Activated T-cell treated with anti-CD3 and anti-CD28 coated beads, Interleukin-2, amount 50 U/mL, for 72 hours (primary cell): ENCODE measurements at regions not wholly inside any gene's neighbourhood (a gene's known extent, or its start where the extent isn't known, plus 50 kb on each side); places are given as distances from the start of the nearest gene placed in this dataset.

Experiments
- ATAC-seq, 2 donors: fragments of 150-1000 bp; cut with Tn5 transposase; replicated peaks in 1 of 2; 2 replicates each; pipeline ENCODE4 v1.10.0; 2021; ENCODE audit warnings: moderate library complexity in 2 of 2, mild to moderate bottlenecking in 1 of 2
- DNase-seq, 2 donors: peaks; one replicate each; pipeline ENCODE4 v3.0.0; 2021 to 2022; ENCODE audit warnings: mixed read lengths in 1 of 2
- H3K27ac Mint-ChIP-seq: one replicate; pipeline ENCODE4 v1.8.0; 2022; ENCODE audit warnings: mild to moderate bottlenecking, moderate library complexity, mixed read lengths
- H3K27me3 Mint-ChIP-seq: one replicate; pipeline ENCODE4 v1.8.0; 2022; ENCODE audit warnings: low read depth, mixed read lengths
- H3K36me3 Mint-ChIP-seq, 2 donors: one replicate each; pipeline ENCODE4 v1.8.0; 2022; ENCODE audit warnings: mixed read lengths in 2 of 2, mild to moderate bottlenecking in 1 of 2; ENCODE audit not compliant: insufficient read depth in 2 of 2
- H3K4me1 Mint-ChIP-seq: one replicate; pipeline ENCODE4 v1.8.0; 2022; ENCODE audit warnings: low read depth, mixed read lengths
- H3K4me3 Mint-ChIP-seq, 2 donors: one replicate each; pipeline ENCODE4 v1.8.0; 2022; ENCODE audit warnings: mild to moderate bottlenecking in 2 of 2, mixed read lengths in 2 of 2, moderate library complexity in 2 of 2
- H3K9me3 Mint-ChIP-seq, 2 donors: one replicate each; pipeline ENCODE4 v1.8.0; 2022; ENCODE audit warnings: mixed read lengths in 2 of 2

DNA sequence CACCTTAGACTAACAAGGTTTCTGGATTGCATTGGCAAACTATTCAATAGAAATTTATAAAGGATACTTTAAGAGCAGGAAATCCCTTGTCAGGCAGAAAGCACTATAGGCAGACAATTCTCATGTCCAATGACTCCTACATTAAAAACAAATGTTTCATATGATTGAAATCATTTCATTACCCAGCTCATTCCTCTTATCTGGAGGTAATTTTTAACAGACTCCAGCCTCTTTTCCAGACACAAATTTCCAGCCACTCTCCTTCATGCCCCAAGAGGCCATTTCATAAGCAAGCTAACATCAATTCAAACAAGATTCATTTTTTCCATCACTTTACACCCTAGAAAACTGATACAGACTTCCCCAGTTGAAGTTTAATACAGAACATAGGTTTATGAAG lies 495.1 kb upstream of the FRG1 start:
- ATAC-seq: no peak
- Mint-ChIP-seq H3K4me1 (no peaks in the 10 kb centered on the region), H3K4me3 (no peak overlapping the region), H3K9me3 (peaks cover 9% of the 10 kb centered on the region in 2 donors), H3K36me3 (no peaks in the 10 kb centered on the region), H3K27ac (no peak overlapping the region), H3K27me3 (no peaks in the 10 kb centered on the region)
- no peak for DNase-seq

GRCh38 chr4:189463734-189464133 lies 476.9 kb upstream of the FRG1 start:
- H3K9me3 Mint-ChIP-seq: peaks cover 13 to 15% of the 10 kb centered on the region in 2 donors
- ATAC-seq (no peak), DNase-seq (no peak)
- no peaks in the 10 kb centered on the region for H3K27me3 Mint-ChIP-seq
- no peak overlapping the region for H3K4me3 Mint-ChIP-seq
- H3K36me3 Mint-ChIP-seq: peaks cover 4 to 6% of the 10 kb centered on the region in 2 donors
- H3K4me1 Mint-ChIP-seq: no peaks in the 10 kb centered on the region
- H3K27ac Mint-ChIP-seq: no peak overlapping the region

- H3K4me3 Mint-ChIP-seq: no peak overlapping the region
- peaks cover 1 to 4% of the 10 kb centered on the region in 2 donors for H3K36me3 Mint-ChIP-seq
- ATAC-seq (no peak), DNase-seq (no peak)
- no peaks in the 10 kb centered on the region for H3K27me3 Mint-ChIP-seq
- no peak overlapping the region for H3K27ac Mint-ChIP-seq
- no peaks in the 10 kb centered on the region for H3K4me1 Mint-ChIP-seq
- H3K9me3 Mint-ChIP-seq: peaks cover 4 to 13% of the 10 kb centered on the region in 2 donors
These were observed 446.3 kb upstream of the FRG1 start for GRCh38 chr4:189494407-189494806.

DNA sequence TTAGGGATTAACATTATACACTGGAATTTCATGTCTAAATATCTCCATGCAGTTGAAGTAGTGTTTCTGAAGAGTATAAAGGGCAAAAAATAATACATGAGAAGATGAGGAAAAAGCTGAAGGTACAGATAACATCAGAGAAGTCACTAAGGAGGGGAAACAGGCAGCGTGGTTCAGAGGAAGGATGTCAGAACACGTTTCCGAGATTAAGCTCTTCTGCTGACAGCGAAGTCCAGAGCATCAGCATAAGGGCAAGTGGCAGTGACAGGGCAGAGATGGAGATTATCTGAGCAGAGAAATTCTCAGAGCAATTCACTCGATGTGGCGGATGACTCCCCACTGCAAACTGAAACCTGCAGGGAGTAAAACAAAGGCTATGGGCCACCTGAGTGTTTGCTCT lies 443.2 kb upstream of the FRG1 start:
- DNase-seq (no peak), ATAC-seq (no peak)
- H3K27me3 Mint-ChIP-seq: no peaks in the 10 kb centered on the region
- no peaks in the 10 kb centered on the region for H3K4me1 Mint-ChIP-seq
- peaks cover 4 to 13% of the 10 kb centered on the region in 2 donors for H3K9me3 Mint-ChIP-seq
- H3K27ac Mint-ChIP-seq: no peak overlapping the region
- H3K36me3 Mint-ChIP-seq: peaks cover 0 to under 1% of the 10 kb centered on the region in 2 donors
- no peak overlapping the region for H3K4me3 Mint-ChIP-seq

DNA sequence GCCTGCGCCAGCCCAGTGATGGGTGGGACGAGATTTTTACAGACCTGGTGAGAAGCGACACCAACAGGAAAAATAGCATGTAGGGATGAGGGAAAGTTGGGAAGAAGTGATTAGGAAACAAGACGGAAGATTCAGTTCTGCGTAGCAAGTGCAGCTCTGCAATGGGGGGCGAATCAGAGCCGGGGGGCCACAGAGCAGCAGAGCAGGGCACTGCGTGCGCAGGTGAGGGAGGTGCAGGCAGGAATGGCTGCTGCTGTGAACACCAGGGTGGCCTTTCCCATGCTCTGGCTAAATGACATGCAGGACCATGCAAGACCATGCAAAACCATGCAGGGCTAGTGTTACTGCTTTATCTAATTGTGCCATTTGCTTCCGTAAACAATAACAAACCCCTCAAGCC lies 442.7 kb upstream of the FRG1 start:
- Mint-ChIP-seq H3K27me3 (no peaks in the 10 kb centered on the region), H3K4me3 (no peak overlapping the region), H3K36me3 (no peaks in the 10 kb centered on the region), H3K4me1 (no peaks in the 10 kb centered on the region), H3K9me3 (peaks cover 4 to 8% of the 10 kb centered on the region in 2 donors), H3K27ac (no peak overlapping the region)
- DNase-seq: no peak
- no peak for ATAC-seq

DNA sequence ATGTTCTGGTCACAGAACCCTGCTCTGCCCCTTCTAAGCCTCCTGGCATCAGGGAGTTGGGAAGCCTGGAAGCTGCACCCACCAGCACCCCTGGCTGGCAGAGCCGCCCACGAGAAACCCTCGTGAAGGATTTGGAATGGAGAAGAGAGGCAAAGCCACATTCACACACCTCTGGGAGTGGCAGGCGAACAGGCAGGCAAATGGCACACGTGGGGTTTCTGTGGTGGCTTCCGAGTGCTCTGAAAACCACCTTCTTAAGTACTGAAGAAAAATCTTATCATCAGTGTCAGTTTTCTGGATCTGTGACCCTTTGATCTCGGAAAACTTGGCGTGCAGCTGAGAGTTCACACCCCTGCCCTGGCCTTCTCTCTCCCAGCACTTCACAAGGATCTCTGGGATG lies 442.2 kb upstream of the FRG1 start:
- H3K36me3 Mint-ChIP-seq: no peaks in the 10 kb centered on the region
- H3K27ac Mint-ChIP-seq: no peak overlapping the region
- ATAC-seq: no peak
- DNase-seq: no peak
- H3K4me1 Mint-ChIP-seq: no peaks in the 10 kb centered on the region
- H3K9me3 Mint-ChIP-seq: peaks cover 4 to 8% of the 10 kb centered on the region in 2 donors
- H3K27me3 Mint-ChIP-seq: no peaks in the 10 kb centered on the region
- no peak overlapping the region for H3K4me3 Mint-ChIP-seq

GRCh38 chr4:189499696-189500095 lies 441.0 kb upstream of the FRG1 start:
- ATAC-seq: no peak
- Mint-ChIP-seq H3K9me3 (peaks cover 4 to 8% of the 10 kb centered on the region in 2 donors), H3K27me3 (no peaks in the 10 kb centered on the region), H3K27ac (no peak overlapping the region), H3K36me3 (no peaks in the 10 kb centered on the region), H3K4me3 (no peak overlapping the region), H3K4me1 (no peaks in the 10 kb centered on the region)
- no peak for DNase-seq

DNA sequence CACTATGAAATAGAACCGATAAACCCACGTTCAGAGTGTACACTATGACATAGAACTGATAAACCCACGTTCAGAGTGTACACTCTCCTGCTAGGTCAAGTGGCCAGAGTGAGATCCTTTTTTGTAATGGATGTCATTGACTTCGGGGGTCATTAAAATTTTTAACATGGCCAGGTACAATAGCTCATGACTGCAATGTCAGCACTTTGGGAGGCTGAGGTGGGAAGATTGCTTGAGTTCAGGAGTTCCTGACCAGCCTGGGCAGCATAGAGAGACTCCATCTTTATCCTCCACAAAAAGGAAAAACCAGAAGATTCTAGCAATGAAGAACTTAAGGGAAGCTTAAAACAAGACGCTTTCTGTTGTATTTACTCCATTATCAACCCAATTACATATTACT lies 439.7 kb upstream of the FRG1 start:
- no peaks in the 10 kb centered on the region for H3K4me1 Mint-ChIP-seq
- peaks cover 0 to 3% of the 10 kb centered on the region in 2 donors for H3K36me3 Mint-ChIP-seq
- no peak overlapping the region for H3K27ac Mint-ChIP-seq
- no peak overlapping the region for H3K4me3 Mint-ChIP-seq
- no peak for ATAC-seq
- DNase-seq: no peak
- H3K27me3 Mint-ChIP-seq: no peaks in the 10 kb centered on the region
- H3K9me3 Mint-ChIP-seq: peaks cover 9 to 14% of the 10 kb centered on the region in 2 donors

GRCh38 chr4:189502841-189503435 lies 437.7 kb upstream of the FRG1 start:
- H3K4me3 Mint-ChIP-seq: no peak overlapping the region
- peak in 1 of 2 donors; percentile 51 for ATAC-seq
- H3K27me3 Mint-ChIP-seq: no peaks in the 10 kb centered on the region
- H3K9me3 Mint-ChIP-seq: peaks cover 7 to 9% of the 10 kb centered on the region in 2 donors
- H3K27ac Mint-ChIP-seq: no peak overlapping the region
- DNase-seq: no peak
- H3K36me3 Mint-ChIP-seq: peaks cover 0 to 3% of the 10 kb centered on the region in 2 donors
- no peaks in the 10 kb centered on the region for H3K4me1 Mint-ChIP-seq

GRCh38 chr4:189504220-189504619 lies 436.5 kb upstream of the FRG1 start:
- ATAC-seq: no peak
- no peaks in the 10 kb centered on the region for H3K27me3 Mint-ChIP-seq
- DNase-seq: no peak
- no peaks in the 10 kb centered on the region for H3K4me1 Mint-ChIP-seq
- H3K9me3 Mint-ChIP-seq: peaks cover 7 to 9% of the 10 kb centered on the region in 2 donors
- no peak overlapping the region for H3K27ac Mint-ChIP-seq
- peaks cover 0 to 3% of the 10 kb centered on the region in 2 donors for H3K36me3 Mint-ChIP-seq
- no peak overlapping the region for H3K4me3 Mint-ChIP-seq

DNA sequence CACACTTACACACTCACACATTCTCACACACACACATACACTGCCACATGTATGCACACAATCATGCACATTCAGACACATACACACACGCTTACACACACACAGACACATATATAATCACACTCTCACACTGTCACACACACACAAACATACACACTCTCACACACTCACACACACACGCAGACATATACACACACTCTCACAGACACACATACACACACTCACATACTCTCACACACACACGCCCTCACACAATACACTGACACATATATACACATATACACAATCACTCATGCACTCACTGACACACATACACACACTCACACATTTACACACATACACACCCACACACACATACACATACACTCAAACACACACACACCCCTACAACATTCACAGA lies 435.3 kb upstream of the FRG1 start:
- H3K27ac Mint-ChIP-seq: no peak overlapping the region
- ATAC-seq: no peak
- no peaks in the 10 kb centered on the region for H3K27me3 Mint-ChIP-seq
- H3K36me3 Mint-ChIP-seq: peaks cover 0 to 3% of the 10 kb centered on the region in 2 donors
- H3K4me3 Mint-ChIP-seq: no peak overlapping the region
- H3K4me1 Mint-ChIP-seq: no peaks in the 10 kb centered on the region
- no peak for DNase-seq
- peaks cover 9 to 11% of the 10 kb centered on the region in 2 donors for H3K9me3 Mint-ChIP-seq

DNA sequence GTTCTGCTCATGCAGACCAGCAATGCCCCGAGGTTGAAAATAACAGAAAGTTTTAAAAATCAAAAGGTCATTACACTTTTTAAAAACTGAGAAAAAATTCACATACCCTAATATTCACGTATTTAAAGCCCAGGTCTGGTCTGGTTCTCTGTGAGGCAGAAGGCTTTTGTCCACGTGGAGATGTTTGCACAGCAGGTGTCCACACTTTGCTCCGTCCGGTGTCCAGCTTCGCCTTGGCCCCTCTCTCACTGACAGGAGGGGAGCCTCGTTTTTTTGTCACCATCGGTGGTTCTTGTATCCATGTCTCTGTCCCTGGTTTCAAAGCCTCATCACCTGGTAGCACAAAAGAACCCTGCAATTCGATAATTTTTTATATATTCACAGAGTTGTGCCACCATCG lies 434.6 kb upstream of the FRG1 start:
- peaks cover 9 to 11% of the 10 kb centered on the region in 2 donors for H3K9me3 Mint-ChIP-seq
- no peaks in the 10 kb centered on the region for H3K27me3 Mint-ChIP-seq
- H3K4me1 Mint-ChIP-seq: no peaks in the 10 kb centered on the region
- H3K36me3 Mint-ChIP-seq: peaks cover 0 to 3% of the 10 kb centered on the region in 2 donors
- no peak for ATAC-seq
- no peak overlapping the region for H3K27ac Mint-ChIP-seq
- DNase-seq: no peak
- H3K4me3 Mint-ChIP-seq: no peak overlapping the region

- Mint-ChIP-seq H3K36me3 (peaks cover 0 to 3% of the 10 kb centered on the region in 2 donors), H3K27me3 (no peaks in the 10 kb centered on the region), H3K9me3 (peaks cover 8 to 13% of the 10 kb centered on the region in 2 donors), H3K4me1 (no peaks in the 10 kb centered on the region), H3K4me3 (no peak overlapping the region), H3K27ac (no peak overlapping the region)
- ATAC-seq: no peak
- no peak for DNase-seq
These were observed 433.6 kb upstream of the FRG1 start for GRCh38 chr4:189507060-189507459.

GRCh38 chr4:189510601-189511000 lies 430.1 kb upstream of the FRG1 start:
- H3K4me1 Mint-ChIP-seq: no peaks in the 10 kb centered on the region
- H3K27me3 Mint-ChIP-seq: no peaks in the 10 kb centered on the region
- DNase-seq (no peak), ATAC-seq (no peak)
- H3K9me3 Mint-ChIP-seq: peaks cover 2 to 6% of the 10 kb centered on the region in 2 donors
- H3K4me3 Mint-ChIP-seq: no peak overlapping the region
- H3K27ac Mint-ChIP-seq: no peak overlapping the region
- H3K36me3 Mint-ChIP-seq: peaks cover 0 to 2% of the 10 kb centered on the region in 2 donors
